Activated CD4-positive, alpha-beta T cell treated with anti-CD3 and anti-CD28 coated beads, Interleukin-2, Interleukin-4, amounts not matched to agents 100 ng/mL and 50 ng/mL, durations not matched to agents 16 hours and 8 hours (primary cell): ENCODE measurements at regions not wholly inside any gene's neighbourhood (a gene's known extent, or its start where the extent isn't known, plus 50 kb on each side); places are given as distances from the start of the nearest gene placed in this dataset.
A peak's percentile ranks its signal among the peaks of the same experiment; 100 is the strongest.
"Not testable (repeated sequence)": the region's sequence is repeated elsewhere in the genome, so short reads cannot be mapped to it uniquely, and the experiment has no call there.

Experiments used
- DNase-seq: peaks from one replicate; pipeline ENCODE4 v3.0.0-alpha.2; 2020; ENCODE audit warnings: low spot score

GRCh38 chr2:4047961-4048891, 344.9 kb downstream of the DCDC2C start:
- peak; percentile 47 for DNase-seq

- no peak for DNase-seq
Observed at GRCh38 chr2:4049463-4049862, 346.1 kb downstream of the DCDC2C start.

GRCh38 chr2:4053769-4054493, 350.6 kb downstream of the DCDC2C start:
- DNase-seq = no peak

GRCh38 chr2:4066217-4066616, 362.8 kb downstream of the DCDC2C start:
- no peak for DNase-seq

DNA sequence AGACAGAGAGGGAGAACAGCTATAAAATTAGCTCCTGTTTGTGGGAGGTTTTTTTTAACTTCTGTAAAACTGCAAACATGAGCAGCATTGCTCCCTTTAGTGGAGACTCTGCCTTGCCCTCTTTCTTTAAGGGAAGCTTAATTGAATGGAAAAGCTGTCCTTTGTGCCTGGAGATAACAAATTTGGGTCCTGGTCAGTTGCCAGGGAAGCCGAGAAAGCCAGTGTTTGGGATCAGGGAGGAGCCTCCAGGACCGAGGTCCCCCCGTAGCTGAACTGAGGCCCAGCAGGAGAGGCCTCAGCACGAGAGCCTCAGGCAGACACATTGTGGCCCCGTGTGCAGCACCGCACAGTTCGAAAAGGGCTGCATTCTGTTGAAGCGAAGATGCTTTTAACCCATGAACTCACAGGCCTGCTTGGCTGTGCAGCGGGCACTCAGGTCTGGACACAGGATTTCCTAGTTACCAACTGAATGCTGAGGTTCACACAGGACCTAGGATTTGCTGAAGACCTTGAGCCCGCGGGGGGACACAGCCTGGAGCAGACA, 369.7 kb downstream of the DCDC2C start:
- DNase-seq = no peak

DNA sequence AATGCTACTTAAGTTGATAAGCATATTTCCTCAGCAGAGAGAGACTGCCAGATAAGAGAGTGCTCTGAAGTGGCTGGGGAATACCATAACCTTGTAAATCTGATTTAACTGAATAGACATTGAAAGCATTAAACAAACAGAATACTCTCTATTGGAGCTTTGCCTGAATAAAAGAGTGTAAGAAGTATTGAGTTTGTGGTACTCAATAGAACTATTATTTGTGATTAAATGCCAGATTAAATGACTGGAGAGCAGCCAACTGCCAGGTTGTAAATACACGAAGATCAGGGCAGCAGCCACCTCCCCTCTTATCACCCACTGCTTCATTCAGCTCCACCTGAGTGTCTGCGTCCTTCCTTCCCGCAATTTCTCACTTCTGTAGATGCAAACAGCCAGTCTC, 373.6 kb downstream of the DCDC2C start:
- no peak for DNase-seq

- DNase-seq = no peak
Observed at GRCh38 chr2:4085186-4085585, 381.8 kb downstream of the DCDC2C start.

- no peak for DNase-seq
Observed at GRCh38 chr2:4090668-4091630, 387.6 kb downstream of the DCDC2C start.

DNA sequence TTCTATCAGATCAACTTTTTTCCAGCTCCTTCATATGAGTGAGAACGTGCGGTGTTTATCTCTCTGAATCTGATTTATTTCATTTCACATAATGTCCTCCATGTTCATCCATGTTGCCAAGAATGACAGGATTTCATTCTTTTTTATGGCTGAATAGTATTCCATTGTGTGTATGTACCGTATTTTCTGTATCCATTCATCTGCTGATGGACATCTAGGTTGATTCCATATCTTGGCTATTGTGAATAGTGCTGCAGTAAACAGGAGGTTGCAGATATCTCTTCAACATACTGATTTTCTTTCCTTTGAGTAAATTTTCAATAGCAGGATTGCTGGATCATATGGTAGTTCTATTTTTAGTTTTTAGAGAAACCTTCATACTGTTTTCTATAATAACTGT, 388.5 kb downstream of the DCDC2C start:
- no peak for DNase-seq

DNA sequence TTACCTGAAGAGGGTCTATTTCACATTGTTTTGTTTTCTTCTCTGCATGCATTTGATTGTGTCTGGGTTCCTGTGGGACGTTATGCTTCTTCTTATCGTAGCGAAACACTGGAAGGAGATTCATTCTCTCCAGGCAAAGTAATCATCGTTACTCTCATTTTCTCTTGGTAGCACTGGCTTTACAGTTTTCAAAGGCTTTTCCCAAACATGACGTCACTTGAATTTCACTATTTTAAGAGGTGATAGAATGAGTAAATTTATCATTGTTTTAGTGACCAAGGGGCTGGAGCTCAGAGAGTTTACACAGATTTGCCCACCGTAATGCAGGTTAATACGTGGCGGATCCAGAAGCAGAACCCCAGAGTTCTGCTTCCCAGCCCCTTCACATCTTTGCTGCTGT, 391.4 kb downstream of the DCDC2C start:
- no peak for DNase-seq

GRCh38 chr2:4096978-4097766, 393.8 kb downstream of the DCDC2C start:
- no peak for DNase-seq

DNA sequence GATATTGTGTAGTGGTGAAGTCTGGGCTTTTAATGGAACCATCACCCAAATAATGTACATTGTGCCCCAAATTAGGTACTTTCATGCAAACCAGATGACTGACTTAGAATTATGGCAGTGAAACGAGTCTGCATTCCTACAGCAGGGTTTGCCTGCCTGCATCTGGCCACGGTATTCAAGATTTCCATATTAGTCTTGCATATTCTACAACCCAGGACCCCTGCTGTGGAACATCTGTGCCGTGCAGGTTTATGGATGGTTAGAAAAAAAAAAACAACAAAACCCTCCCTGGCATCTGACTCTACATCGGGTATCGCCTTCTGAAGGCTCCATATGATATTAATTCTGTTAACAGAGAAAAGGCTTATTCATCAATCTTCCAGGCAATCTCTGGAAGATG, 394.8 kb downstream of the DCDC2C start:
- no peak for DNase-seq

- DNase-seq = no peak
Observed at GRCh38 chr2:4101936-4102335, 398.6 kb downstream of the DCDC2C start.

DNA sequence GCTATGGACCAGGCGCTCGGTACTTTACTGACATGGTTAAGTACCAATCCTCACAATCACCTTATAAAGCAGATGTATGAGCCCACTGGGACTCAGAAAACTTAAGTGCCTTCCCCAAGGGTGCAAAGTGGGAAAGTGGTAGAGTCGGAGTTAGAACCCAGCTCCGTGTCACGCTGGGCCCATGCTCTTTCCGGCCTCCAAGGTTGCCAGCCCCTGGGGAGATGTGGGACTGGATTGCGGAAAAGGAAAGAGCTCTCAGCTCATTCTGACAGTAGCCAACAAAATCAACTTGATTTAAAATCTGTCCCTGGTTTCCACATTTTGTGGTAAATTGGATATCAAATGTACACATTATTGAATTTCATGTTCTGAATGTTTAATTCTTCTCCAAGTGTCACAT, 403.8 kb downstream of the DCDC2C start:
- no peak for DNase-seq

DNA sequence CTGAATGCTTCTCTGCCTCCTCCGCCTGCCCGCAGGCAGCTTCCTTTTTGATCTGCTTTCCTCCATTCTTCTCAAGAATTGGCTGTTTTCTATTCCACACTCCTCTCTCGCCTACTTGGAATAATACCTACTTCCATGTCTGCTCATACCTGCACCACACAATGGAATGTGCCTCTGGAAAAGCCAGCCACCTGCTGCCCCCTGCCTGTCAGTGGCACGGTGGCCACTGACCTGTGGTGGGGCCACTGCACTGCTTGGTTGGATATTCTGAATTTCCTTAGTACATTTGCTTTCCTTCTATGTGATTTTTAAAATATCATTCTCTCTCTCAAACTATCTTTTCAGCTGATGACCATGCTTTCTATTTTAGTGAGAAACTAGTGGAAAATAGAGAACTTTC, 406.9 kb downstream of the DCDC2C start:
- no peak for DNase-seq

GRCh38 chr2:4115435-4115834, 412.1 kb downstream of the DCDC2C start:
- not testable (repeated sequence) for DNase-seq

DNA sequence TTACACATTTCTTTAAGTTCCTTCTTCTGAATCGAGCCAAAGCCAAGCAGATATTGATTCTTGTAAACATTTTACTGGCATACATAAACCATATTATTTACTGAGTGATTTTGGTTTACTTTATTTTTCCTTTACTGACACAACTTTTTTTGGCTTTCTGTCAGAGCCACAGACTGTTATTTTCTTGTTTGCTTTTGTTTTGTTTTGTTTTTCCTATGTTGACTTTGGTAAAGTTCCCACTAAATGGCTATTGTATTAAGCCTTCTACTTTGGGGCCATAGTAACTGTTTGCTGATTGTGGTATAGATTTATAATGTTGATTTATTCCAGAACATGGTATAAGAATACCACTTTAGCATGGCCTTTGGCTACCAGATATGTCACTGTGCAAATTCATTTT, 419.4 kb downstream of the DCDC2C start:
- DNase-seq = no peak

DNA sequence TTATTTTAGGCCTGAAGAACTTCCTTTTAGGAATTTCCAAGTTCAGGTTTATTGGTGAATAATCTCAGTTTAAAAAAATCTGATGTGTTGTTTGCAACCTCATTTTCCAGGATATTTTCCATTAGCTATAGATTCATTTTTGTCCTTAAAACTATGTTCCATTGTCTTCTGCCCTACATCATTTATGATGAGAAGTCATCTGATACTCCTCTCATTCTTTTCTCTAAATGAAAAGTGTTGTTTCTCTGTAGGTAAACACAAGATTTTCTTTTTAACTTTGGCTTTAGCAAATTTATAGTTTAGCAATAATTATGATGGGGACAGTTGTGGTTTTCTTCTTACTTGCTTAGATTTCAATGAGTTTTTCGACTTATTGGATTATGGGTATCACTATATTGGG, 427.3 kb downstream of the DCDC2C start:
- DNase-seq = no peak

GRCh38 chr2:4134551-4135550, 431.5 kb downstream of the DCDC2C start:
- no peak for DNase-seq

- DNase-seq = no peak
Observed at GRCh38 chr2:4135765-4136164, 432.4 kb downstream of the DCDC2C start.
